CD4-positive, alpha-beta memory T cell (primary cell): ENCODE measurements at regions not wholly inside any gene's neighbourhood (a gene's known extent, or its start where the extent isn't known, plus 50 kb on each side); places are given as distances from the start of the nearest gene placed in this dataset.

Source experiments
- CTCF ChIA-PET: fragments of 350-600 bp; sonication (Branson Sonifier 250); formaldehyde crosslinking; loops from one replicate; lab custom pipeline; 2021; ENCODE audit warnings: inconsistent platforms; ENCODE audit not compliant: partially characterized antibody; lab: Charles Lee
- POLR2A ChIA-PET: fragments of 350-600 bp; sonication (Branson Sonifier 250); formaldehyde crosslinking; loops from one replicate; lab custom pipeline; 2021; ENCODE audit not compliant: partially characterized antibody; lab: Charles Lee
- DNase-seq, 5 donors: peaks; one replicate each; pipeline versions ENCODE4 v3.0.0 to v3.0.0-alpha.2; 2020 to 2022; ENCODE audit warnings: mixed read lengths in 1 of 5
- H3K27ac ChIP-seq: one replicate; pipeline ENCODE4 v1.7.0; 2013; ENCODE audit warnings: low read depth, low read length
- H3K27me3 ChIP-seq: 2 replicates; pipeline ENCODE4 v1.7.0; 2013; ENCODE audit warnings: mild to moderate bottlenecking, low read length, moderate library complexity; ENCODE audit not compliant: insufficient read depth
- H3K36me3 ChIP-seq: 2 replicates; pipeline ENCODE4 v1.7.0; 2013; ENCODE audit warnings: mild to moderate bottlenecking, low read length, moderate library complexity; ENCODE audit not compliant: insufficient read depth
- H3K4me1 ChIP-seq: 2 replicates; pipeline ENCODE4 v1.7.0; 2013; ENCODE audit warnings: mild to moderate bottlenecking, low read length, moderate library complexity; ENCODE audit not compliant: insufficient read depth
- H3K4me3 ChIP-seq, 2 donors: one replicate each; pipeline ENCODE4 v1.7.0; 2013; ENCODE audit warnings: low read length in 2 of 2, mild to moderate bottlenecking in 1 of 2
- H3K9me3 ChIP-seq, 2 donors: one replicate each; pipeline ENCODE4 v1.7.0; 2013; ENCODE audit warnings: low read length in 2 of 2, control low read depth in 1 of 2; ENCODE audit not compliant: control insufficient read depth in 1 of 2
- H3K27ac Mint-ChIP-seq, 7 donors: one replicate each; pipeline ENCODE4 v1.8.0; 2020 to 2021; ENCODE audit warnings: mixed read lengths in 7 of 7, mild to moderate bottlenecking in 6 of 7, inconsistent platforms in 3 of 7, moderate library complexity in 3 of 7
- H3K27me3 Mint-ChIP-seq, 2 donors: one replicate each; pipeline ENCODE4 v1.8.0; 2020 to 2021; ENCODE audit warnings: mixed read lengths in 2 of 2
- H3K36me3 Mint-ChIP-seq, 2 donors: one replicate each; pipeline ENCODE4 v1.8.0; 2020 to 2021; ENCODE audit warnings: mixed read lengths in 2 of 2, inconsistent platforms in 1 of 2, mild to moderate bottlenecking in 1 of 2
- H3K4me1 Mint-ChIP-seq, 4 donors: one replicate each; pipeline ENCODE4 v1.8.0; 2020 to 2021; ENCODE audit warnings: mixed read lengths in 4 of 4, mild to moderate bottlenecking in 1 of 4
- H3K4me3 Mint-ChIP-seq, 8 donors: one replicate each; pipeline ENCODE4 v1.8.0; 2020 to 2021; ENCODE audit warnings: mixed read lengths in 8 of 8, mild to moderate bottlenecking in 7 of 8, moderate library complexity in 6 of 8, inconsistent platforms in 3 of 8
- H3K9me3 Mint-ChIP-seq, 8 donors: one replicate each; pipeline ENCODE4 v1.8.0; 2020 to 2021; ENCODE audit warnings: mixed read lengths in 8 of 8, mild to moderate bottlenecking in 5 of 8, inconsistent platforms in 3 of 8, moderate library complexity in 1 of 8
- intact Hi-C: fragments of 100-400 bp; cut with micrococcal nuclease; formaldehyde crosslinking; loops from one replicate; pipeline ENCODE4 v1.15.1; 2023

DNA sequence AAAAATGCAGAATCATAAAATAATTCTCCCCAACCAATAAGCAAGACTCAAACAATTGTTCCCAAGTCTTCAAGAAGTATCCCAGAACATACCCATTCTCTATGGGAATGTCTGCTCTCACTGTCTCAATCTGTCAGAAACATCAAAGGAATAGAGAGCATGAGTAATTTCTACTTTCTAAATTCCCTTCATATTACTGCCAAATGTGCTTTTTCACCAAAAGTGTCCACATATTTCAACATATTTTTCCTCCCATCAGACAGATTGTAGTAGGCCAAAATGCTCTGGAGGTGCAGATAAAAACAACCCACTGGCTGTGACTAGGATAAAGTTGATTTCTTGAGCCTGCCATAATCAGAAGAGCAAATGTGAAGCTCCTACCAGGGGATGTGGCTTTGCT lies 692.0 kb upstream of the FAM241A start:
- Histone ChIP-seq H3K27ac (no peak overlapping the region), H3K36me3 (no peaks in the 10 kb centered on the region), H3K9me3 (no peaks in the 10 kb centered on the region), H3K4me1 (no peaks in the 10 kb centered on the region), H3K27me3 (no peaks in the 10 kb centered on the region), H3K4me3 (no peak overlapping the region)
- Mint-ChIP-seq H3K36me3 (no peaks in the 10 kb centered on the region), H3K27me3 (no peaks in the 10 kb centered on the region), H3K9me3 (peaks cover 0 to 4% (median 0%) of the 10 kb centered on the region in 8 donors), H3K4me3 (no peak overlapping the region), H3K4me1 (no peaks in the 10 kb centered on the region), H3K27ac (no peak overlapping the region)
- ChIA-PET CTCF (no interaction called here), POLR2A (no interaction called here)
- DNase-seq, result no peak
- intact Hi-C loops, result no loop called here

DNA sequence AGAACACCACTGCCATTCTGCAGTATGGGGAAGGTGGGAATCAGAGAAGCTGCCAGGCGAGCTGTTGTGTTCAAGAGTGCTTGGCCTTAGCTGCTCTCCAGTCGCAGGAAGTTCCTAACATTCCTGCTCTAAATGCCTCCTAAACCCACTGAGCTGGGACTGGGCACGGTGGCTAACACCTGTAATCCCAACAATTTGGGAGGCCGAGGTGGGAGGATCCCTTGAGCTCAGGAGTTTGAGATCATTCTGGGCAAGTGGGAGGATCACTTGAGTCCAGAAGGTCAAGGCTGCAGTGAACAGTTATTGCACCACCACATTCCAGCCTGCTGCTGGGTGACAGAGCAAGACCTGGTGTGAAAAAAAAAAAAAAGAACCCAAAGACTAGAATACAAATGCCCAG lies 690.3 kb upstream of the FAM241A start:
- no peaks in the 10 kb centered on the region for H3K4me1 ChIP-seq
- CTCF ChIA-PET, result no interaction called here

DNA sequence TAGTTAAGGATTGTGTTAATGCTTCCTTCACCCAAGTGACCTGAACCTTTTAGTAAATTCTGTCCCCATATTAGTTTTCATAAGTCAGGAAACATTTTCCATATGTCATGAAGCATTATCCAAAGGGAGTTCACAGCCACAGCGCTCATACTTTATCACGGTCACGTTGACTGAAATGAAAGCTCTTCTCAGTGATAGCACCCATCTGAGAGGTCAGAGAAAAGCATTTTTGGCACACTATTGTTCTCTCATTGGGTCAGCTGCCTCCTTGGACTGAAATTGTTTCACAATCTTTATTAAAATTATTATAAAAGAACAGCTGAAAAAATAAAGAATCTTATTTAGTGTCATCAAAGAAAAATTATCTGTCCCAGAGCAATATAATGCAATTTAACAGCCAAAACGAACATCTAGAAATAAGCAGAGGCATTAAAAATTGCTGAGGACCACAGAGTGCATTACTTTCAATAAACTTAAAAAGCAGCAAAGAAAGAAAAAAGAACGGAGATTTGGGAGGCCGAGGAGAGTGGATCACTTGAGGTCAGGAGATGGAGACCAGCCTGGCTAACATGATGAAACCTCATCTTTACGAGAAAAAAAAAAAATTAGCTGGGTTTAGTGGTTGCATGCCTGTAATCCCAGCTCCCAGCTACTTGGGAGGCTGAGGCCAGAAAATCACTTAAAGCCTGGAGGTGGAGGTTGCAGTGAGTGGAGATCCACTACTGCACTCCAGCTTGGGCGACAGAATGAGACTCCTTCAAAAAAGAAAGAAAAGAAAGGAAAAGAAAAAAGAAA lies 680.8 kb upstream of the FAM241A start:
- H3K27me3 ChIP-seq, result no peaks in the 10 kb centered on the region
- intact Hi-C loops, result no loop called here
- H3K4me3 ChIP-seq, result no peak overlapping the region
- no peak overlapping the region for H3K27ac ChIP-seq
- H3K4me1 ChIP-seq, result no peaks in the 10 kb centered on the region
- no peak for DNase-seq
- peaks cover 0 to 11% (median 3%) of the 10 kb centered on the region in 8 donors for H3K9me3 Mint-ChIP-seq
- H3K36me3 Mint-ChIP-seq, result no peaks in the 10 kb centered on the region
- no peak overlapping the region for H3K27ac Mint-ChIP-seq
- ChIA-PET CTCF (no interaction called here), POLR2A (no interaction called here)
- no peaks in the 10 kb centered on the region for H3K9me3 ChIP-seq
- no peaks in the 10 kb centered on the region for H3K27me3 Mint-ChIP-seq
- H3K4me1 Mint-ChIP-seq, result no peaks in the 10 kb centered on the region
- H3K36me3 ChIP-seq, result no peaks in the 10 kb centered on the region
- H3K4me3 Mint-ChIP-seq, result no peak overlapping the region

More for the DNA sequence above, 690.3 kb upstream of the FAM241A start:
- H3K9me3 ChIP-seq, result no peaks in the 10 kb centered on the region
- H3K27ac Mint-ChIP-seq, result no peak overlapping the region
- no peaks in the 10 kb centered on the region for H3K36me3 ChIP-seq
- H3K27me3 Mint-ChIP-seq, result no peaks in the 10 kb centered on the region
- no peaks in the 10 kb centered on the region for H3K36me3 Mint-ChIP-seq
- no peak for DNase-seq
- H3K9me3 Mint-ChIP-seq, result peaks cover 0 to 4% (median 0%) of the 10 kb centered on the region in 8 donors
- no peaks in the 10 kb centered on the region for H3K4me1 Mint-ChIP-seq
- intact Hi-C loops, result no loop called here
- POLR2A ChIA-PET, result no interaction called here
- H3K27me3 ChIP-seq, result no peaks in the 10 kb centered on the region
- no peak overlapping the region for H3K4me3 Mint-ChIP-seq
- H3K27ac ChIP-seq, result no peak overlapping the region
- no peak overlapping the region for H3K4me3 ChIP-seq

DNA sequence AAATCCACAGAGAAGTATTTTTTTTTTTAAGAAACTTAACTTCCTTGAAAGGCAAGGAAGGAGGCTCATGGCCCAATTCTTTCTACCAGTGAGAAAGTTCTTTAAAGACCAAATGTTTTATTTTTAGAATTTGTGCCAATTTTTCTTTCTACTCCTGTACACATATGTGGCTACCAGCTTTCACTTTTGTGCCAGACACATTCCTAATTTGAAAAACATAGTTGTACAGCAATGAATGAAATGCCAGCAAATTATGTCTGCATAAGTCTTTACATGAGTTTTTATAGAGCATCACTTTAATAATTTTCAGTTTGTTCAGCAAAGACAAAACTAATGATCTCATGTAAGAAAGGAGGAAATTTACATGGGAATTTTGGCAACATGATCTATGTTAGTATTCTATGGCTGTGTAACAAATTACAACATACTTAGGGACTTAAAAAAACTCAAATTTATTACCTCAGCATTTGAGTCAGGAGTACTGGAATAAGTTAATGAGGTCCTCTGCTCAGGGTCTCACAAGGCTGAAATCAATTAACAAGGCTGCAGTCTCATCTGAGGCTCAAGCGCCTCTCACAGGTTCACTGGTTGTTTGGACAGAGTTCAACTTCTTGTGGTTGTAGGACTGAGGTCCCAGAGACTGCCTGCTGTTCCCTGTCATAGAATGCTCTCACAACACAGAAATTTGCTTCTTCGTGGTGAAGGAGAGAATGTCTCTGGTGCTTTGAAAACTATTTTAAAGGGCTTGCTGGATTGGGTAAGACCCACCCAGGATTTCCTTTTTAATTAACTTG lies 678.2 kb upstream of the FAM241A start:
- H3K4me3 Mint-ChIP-seq, result no peak overlapping the region
- no peaks in the 10 kb centered on the region for H3K9me3 ChIP-seq
- no peaks in the 10 kb centered on the region for H3K27me3 Mint-ChIP-seq
- no peak overlapping the region for H3K27ac Mint-ChIP-seq
- no peaks in the 10 kb centered on the region for H3K4me1 Mint-ChIP-seq
- ChIA-PET CTCF (no interaction called here), POLR2A (no interaction called here)
- no peaks in the 10 kb centered on the region for H3K36me3 Mint-ChIP-seq
- H3K4me3 ChIP-seq, result no peak overlapping the region
- DNase-seq, result no peak
- intact Hi-C loops, result no loop called here
- H3K27ac ChIP-seq, result no peak overlapping the region
- no peaks in the 10 kb centered on the region for H3K36me3 ChIP-seq
- no peaks in the 10 kb centered on the region for H3K4me1 ChIP-seq
- no peaks in the 10 kb centered on the region for H3K27me3 ChIP-seq
- peaks cover 0 to 15% (median 5%) of the 10 kb centered on the region in 8 donors for H3K9me3 Mint-ChIP-seq

- H3K27me3 Mint-ChIP-seq, result no peaks in the 10 kb centered on the region
- no peaks in the 10 kb centered on the region for H3K36me3 Mint-ChIP-seq
- intact Hi-C loops, result no loop called here
- DNase-seq, result no peak
- Histone ChIP-seq H3K36me3 (no peaks in the 10 kb centered on the region), H3K4me3 (no peak overlapping the region), H3K4me1 (no peaks in the 10 kb centered on the region), H3K9me3 (no peaks in the 10 kb centered on the region), H3K27me3 (no peaks in the 10 kb centered on the region), H3K27ac (no peak overlapping the region)
- H3K4me1 Mint-ChIP-seq, result no peaks in the 10 kb centered on the region
- POLR2A ChIA-PET, result no interaction called here
- CTCF ChIA-PET, result no interaction called here
- H3K9me3 Mint-ChIP-seq, result peaks cover 0 to 8% (median 2%) of the 10 kb centered on the region in 8 donors
- no peak overlapping the region for H3K27ac Mint-ChIP-seq
- no peak overlapping the region for H3K4me3 Mint-ChIP-seq
Measured at GRCh38 chr4:111475001-111475400, 670.3 kb upstream of the FAM241A start.

DNA sequence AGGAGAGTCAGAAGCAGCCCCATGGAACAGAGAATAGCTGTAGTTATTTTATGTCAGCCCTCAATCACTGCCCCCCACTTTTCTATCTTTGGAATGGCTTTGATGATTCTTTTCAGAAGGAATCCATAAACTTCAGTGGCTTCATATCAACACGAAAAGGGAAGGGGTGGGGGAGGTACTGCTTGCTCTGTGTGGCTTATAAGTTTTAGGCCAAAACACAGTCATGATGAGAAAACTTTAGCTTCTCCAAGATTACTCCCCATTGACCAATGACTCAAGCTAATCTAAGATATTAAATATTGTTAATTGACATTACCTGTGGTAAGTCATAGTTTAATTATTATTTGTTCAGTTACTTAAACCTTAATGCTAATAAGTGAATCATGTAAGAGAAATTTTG lies 669.6 kb upstream of the FAM241A start:
- no peak for DNase-seq
- Mint-ChIP-seq H3K27me3 (no peaks in the 10 kb centered on the region), H3K4me1 (no peaks in the 10 kb centered on the region), H3K9me3 (peaks cover 0 to 8% (median under 1%) of the 10 kb centered on the region in 8 donors), H3K27ac (no peak overlapping the region), H3K4me3 (no peak overlapping the region), H3K36me3 (no peaks in the 10 kb centered on the region)
- Histone ChIP-seq H3K36me3 (no peaks in the 10 kb centered on the region), H3K4me3 (no peak overlapping the region), H3K27ac (no peak overlapping the region), H3K4me1 (no peaks in the 10 kb centered on the region), H3K9me3 (no peaks in the 10 kb centered on the region), H3K27me3 (no peaks in the 10 kb centered on the region)
- CTCF ChIA-PET, result no interaction called here
- POLR2A ChIA-PET, result no interaction called here
- intact Hi-C loops, result no loop called here

GRCh38 chr4:111480510-111480909 lies 664.7 kb upstream of the FAM241A start:
- Histone ChIP-seq H3K27ac (no peak overlapping the region), H3K27me3 (no peaks in the 10 kb centered on the region), H3K4me1 (no peaks in the 10 kb centered on the region), H3K36me3 (no peaks in the 10 kb centered on the region), H3K4me3 (no peak overlapping the region), H3K9me3 (no peaks in the 10 kb centered on the region)
- no peaks in the 10 kb centered on the region for H3K36me3 Mint-ChIP-seq
- no peaks in the 10 kb centered on the region for H3K27me3 Mint-ChIP-seq
- H3K27ac Mint-ChIP-seq, result no peak overlapping the region
- intact Hi-C loops, result no loop called here
- ChIA-PET CTCF (no interaction called here), POLR2A (no interaction called here)
- H3K9me3 Mint-ChIP-seq, result peaks cover 2 to 14% (median 9%) of the 10 kb centered on the region in 8 donors
- H3K4me3 Mint-ChIP-seq, result no peak overlapping the region
- DNase-seq, result no peak
- H3K4me1 Mint-ChIP-seq, result no peaks in the 10 kb centered on the region
